GM18909 (cell line): ENCODE measurements at regions not wholly inside any gene's neighbourhood (a gene's known extent, or its start where the extent isn't known, plus 50 kb on each side); places are given as distances from the start of the nearest gene placed in this dataset.
"Not testable (repeated sequence)": the region's sequence is repeated elsewhere in the genome, so short reads cannot be mapped to it uniquely, and the experiment has no call there.

Source experiments
- ATAC-seq: cut with Tn5 transposase; IDR thresholded peaks from one replicate; pipeline ENCODE4 v1.9.1; 2021; ENCODE audit warnings: mild to moderate bottlenecking; ENCODE audit not compliant: unreplicated experiment, poor library complexity

DNA sequence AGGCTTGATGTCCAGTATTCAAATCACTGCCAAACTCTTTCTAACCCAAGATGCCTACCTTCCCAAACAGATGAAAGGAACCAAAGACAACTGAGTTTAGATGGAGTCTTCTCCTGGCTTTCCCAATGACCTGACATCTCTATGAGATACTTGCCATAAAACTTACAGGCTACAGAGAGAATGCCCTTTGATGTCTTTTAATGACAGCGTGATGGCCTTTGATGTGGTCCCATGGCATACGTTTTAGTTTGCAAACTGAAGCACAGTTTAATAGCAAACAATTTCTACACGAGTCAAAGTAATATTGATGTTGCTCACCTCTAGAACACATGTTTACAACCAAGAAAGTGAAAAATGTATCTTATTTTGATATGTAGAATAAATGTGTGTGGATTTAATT is 73.2 kb downstream of the ZIC4 start:
- ATAC-seq = no peak

DNA sequence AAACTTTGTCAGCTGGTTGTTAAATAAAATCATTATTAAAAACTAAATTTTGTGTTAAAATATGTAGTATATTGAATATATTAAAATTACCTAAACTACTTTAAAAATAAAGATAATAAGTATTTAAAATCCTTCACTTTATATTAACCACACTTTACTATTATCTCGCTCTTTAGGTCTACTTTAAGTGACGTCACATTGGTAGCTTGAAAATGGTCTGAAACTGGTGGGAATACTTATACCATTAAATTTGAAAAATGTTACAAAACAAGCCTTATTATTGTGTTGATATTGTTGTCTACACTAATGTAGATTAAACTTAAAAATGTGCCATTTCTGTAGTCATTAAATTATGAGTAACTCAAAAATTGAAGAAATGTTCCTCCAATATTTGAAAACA is 77.6 kb downstream of the ZIC4 start:
- ATAC-seq = no peak

DNA sequence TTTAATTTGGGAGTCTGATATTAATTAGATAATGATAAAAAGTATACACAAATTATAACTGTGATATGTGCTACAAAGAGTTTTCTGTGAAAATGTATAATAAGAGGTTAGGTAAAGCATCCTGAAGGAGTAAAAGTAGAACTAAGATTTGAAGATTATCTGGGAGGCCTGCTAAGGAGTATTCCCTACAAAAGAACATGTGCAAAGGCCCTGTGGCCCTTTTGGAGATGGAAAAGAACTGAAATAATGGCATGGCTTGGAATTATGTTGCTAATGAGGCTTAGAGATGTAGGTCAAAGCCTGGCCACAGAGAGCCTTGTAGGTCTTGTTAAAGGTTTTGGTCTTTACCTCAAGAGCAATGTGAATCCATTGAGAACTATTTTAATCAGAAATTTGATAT is 82.0 kb downstream of the ZIC4 start:
- no peak for ATAC-seq

- ATAC-seq = no peak
Observed at GRCh38 chr3:147318900-147319299, 87.4 kb downstream of the ZIC4 start.

DNA sequence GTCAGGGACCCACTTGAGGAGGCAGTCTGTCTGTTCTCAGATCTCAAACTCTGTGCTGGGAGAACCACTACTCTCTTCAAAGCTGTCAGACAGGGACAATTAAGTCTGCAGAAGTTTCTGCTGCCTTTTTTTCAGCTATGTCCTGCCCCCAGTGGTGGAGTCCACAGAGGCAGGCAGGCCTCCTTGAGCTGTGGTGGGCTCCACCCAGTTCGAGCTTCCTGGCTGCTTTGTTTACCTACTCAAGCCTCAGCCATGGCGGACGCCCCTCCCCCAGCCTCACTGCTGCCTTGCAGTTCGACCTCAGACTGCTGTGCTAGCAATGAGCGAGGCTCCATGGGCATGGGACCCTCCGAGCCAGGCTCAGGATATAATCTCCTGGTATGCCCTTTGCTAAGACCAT is 89.3 kb downstream of the ZIC4 start:
- ATAC-seq = not testable (repeated sequence)

GRCh38 chr3:147313513-147313912 is 92.8 kb downstream of the ZIC4 start:
- ATAC-seq = no peak

GRCh38 chr3:147312786-147313280 is 93.5 kb downstream of the ZIC4 start:
- no peak for ATAC-seq

DNA sequence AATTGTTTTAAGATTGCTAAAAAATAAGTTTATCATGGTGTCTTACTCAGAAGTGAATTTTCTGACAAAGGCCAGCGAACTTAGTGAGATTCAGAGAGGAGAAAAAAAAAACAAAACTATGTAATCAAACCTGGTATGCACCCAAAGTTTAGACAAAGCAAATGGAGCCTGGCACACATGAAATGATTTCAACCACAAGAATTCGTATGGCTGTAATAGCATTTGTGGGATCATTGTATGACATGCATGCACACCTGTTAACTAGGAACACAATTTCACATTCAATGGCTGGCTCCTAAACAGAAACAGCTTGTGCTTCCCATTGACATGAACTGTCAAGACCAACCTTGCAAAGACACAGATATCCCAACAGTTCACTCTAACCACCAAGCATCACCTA is 94.6 kb downstream of the ZIC4 start:
- no peak for ATAC-seq

DNA sequence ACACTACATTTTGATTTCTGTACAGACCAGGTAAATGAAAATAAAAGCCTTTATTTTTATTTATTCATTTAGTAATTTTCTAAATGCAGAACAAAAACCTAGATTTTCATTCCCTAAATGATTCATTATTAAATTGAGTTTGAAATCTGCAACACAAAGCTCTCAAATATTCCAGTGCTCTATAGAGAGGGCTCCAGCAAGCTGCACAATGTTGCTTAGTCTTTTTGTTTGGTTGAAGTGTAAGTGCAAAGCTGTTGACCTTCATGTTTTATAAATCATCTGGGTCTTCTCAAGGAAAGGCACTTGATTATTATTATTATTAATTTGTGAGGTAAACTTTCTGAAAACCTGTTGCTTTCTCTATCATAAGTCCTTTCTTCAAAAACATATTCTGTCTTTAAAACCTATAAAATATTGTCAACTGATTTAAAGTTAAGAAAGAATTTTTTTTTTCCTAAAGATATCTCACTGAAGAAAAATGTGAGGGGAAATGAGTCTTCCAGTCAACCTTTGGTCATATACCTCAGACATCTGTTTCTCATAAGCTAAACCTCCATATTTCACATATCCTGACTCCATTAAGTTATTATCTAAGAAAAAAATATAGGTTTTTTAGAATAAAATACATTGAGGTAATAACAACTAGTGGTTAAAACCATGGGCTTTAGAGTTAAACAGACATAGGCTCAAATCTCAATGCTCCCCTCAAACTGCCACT is 100.7 kb downstream of the ZIC4 start:
- no peak for ATAC-seq

- no peak for ATAC-seq
Observed at GRCh38 chr3:147304756-147305155, 101.6 kb downstream of the ZIC4 start.

GRCh38 chr3:147301781-147302180 is 104.6 kb downstream of the ZIC4 start:
- ATAC-seq = no peak

GRCh38 chr3:147299656-147300055 is 106.7 kb downstream of the ZIC4 start:
- ATAC-seq = no peak

- no peak for ATAC-seq
Observed at GRCh38 chr3:147298511-147298982, 107.8 kb downstream of the ZIC4 start.

DNA sequence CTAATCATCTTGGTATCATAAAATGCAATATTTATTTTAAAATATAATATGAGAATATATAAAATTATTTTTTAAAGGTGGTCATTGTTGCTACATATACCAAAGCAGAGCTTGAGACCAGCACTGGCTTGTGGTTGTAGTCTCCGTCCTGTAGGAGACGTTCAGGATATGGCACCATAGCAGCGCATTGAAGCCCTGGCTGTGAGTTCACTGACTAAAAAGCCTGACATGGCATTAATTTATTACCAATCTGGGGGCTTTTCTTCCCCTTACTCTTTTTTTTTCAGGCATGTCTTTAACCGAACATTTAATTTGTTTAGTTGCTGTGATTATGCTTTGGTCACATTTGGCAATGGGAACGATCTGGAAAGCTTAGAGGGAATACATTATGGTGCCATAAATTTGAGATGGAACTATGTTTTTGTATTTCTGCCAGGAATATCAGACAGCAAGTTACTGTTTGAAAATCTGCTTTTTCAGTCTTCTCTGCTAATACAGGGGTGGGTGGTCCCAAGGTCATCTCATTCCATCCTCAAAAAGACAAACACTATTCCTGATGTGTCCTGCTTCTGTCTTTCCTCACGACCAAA is 108.5 kb downstream of the ZIC4 start:
- ATAC-seq = no peak

DNA sequence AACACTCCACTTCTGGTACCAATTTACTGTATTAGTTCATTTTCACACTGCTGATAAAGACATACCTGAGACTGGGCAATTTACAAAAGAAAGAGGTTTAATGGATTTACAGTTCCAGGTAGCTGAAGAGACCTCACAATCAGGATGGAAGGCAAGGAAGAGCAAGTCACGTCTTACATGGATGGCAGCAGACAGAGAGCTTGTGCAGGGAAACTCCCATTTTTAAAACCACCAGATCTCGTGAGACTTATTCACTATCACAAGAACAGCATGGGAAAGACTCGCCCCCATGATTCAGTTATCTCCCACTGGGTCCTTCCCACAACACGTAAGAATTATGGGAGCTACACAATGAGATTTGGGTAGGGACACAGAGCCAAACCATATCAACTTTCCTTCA is 119.0 kb downstream of the ZIC4 start:
- not testable (repeated sequence) for ATAC-seq

- ATAC-seq = no peak
Observed at GRCh38 chr3:147269907-147270306, 136.4 kb downstream of the ZIC4 start.

DNA sequence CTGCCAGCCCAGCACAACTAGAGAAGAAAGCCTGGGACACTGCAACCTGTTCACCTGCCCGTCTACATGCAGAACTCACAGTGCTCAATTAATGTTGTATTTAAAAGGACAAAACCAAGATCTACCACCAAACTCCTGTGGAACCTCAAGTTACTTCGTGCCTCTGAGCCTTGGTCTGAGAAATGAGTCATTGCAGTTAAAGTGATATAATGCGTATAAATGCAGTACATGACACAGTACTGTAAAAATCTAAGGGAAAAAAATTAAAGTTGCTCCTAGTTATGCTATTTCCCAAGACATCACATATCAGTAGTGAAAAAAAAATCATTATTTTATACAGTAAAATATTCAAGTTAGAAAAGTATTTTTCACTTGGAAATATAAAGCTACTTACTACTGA is 138.9 kb downstream of the ZIC4 start:
- no peak for ATAC-seq

GRCh38 chr3:147257944-147258343 is 148.4 kb downstream of the ZIC4 start:
- ATAC-seq = no peak

GRCh38 chr3:147256739-147257138 is 149.6 kb downstream of the ZIC4 start:
- no peak for ATAC-seq

DNA sequence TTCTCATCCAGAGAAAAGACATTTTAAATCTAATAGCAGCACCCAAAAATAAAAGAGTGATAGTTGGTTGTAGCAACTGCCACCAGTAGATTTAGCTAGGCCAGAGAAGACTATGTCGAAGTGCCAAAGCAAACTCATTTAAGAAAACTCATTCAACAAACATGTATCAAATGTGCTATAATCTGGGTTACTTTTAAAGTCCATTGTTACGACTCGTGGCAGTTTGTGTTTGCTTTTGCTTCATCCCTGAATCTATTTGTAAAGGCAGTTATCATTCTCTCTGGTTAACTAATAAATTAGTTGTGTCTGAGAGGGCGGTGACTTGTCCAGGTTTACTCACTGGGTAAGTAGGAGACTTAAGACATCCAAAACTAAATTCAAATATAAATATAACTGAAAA is 159.4 kb downstream of the ZIC4 start:
- no peak for ATAC-seq

DNA sequence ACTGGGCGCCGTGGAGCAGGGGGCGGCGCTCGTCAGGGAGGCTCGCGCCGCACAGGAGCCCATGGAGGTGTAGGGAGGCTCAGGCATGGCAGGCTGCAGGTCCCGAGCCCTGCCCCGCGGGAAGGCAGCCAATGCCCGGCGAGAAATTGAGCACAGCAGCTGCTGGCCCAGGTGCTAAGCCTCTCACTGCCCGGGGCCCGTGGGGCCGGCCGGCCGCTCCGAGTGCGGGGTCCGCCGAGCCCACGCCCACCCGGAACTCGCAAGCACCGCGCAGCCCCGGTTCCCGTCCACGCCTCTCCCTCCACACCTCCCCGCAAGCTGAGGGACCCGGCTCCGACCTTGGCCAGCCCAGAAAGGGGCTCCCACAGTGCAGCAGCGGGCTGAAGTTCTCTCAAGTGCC is 160.7 kb downstream of the ZIC4 start:
- not testable (repeated sequence) for ATAC-seq

DNA sequence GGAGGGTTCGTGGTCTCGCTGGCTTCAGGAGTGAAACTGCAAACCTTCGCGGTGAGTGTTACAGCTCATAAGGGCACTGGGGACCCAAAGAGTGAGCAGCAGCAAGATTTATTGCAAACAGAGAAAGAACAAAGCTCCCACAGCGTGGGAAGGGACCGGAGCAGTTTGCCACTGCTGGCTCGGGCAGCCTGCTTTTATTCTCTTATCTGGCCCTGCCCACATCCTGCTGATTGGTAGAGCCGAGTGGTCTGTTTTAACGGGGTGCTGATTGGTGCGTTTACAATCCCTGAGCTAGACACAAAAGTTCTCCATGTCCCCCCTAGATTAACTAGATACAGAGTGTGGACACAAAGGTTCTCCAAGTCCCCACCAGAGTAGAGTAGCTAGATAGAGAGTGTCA is 161.3 kb downstream of the ZIC4 start:
- ATAC-seq = not testable (repeated sequence)
